Osteoblast (primary cell): ENCODE measurements at regions not wholly inside any gene's neighbourhood (a gene's known extent, or its start where the extent isn't known, plus 50 kb on each side); places are given as distances from the start of the nearest gene placed in this dataset.

Experiments
- DNase-seq: peaks from one replicate; pipeline ENCODE4 v3.0.0; 2011; ENCODE audit warnings: low spot score, mixed read lengths; ENCODE audit not compliant: insufficient read length; ENCODE audit errors: missing footprints
- H2AFZ ChIP-seq: 2 replicates; pipeline ENCODE4 v1.6.0; 2011; ENCODE audit warnings: mild to moderate bottlenecking, low read length
- H3K27ac ChIP-seq: 2 replicates; pipeline ENCODE4 v1.5.1; 2011; ENCODE audit warnings: mild to moderate bottlenecking, low read depth, low read length, moderate library complexity
- H3K27me3 ChIP-seq: 2 replicates; pipeline ENCODE4 v1.6.0; 2012; ENCODE audit warnings: mild to moderate bottlenecking, control low read depth, inconsistent platforms, low read length, moderate library complexity; ENCODE audit not compliant: insufficient read depth
- H3K36me3 ChIP-seq: 2 replicates; pipeline ENCODE4 v1.5.1; 2011; ENCODE audit warnings: mild to moderate bottlenecking, low read length, control low read depth, moderate library complexity; ENCODE audit not compliant: insufficient read depth
- H3K4me1 ChIP-seq: 2 replicates; pipeline ENCODE4 v1.5.1; 2011; ENCODE audit warnings: mild to moderate bottlenecking, low read length, control low read depth, moderate library complexity; ENCODE audit not compliant: insufficient read depth
- H3K4me2 ChIP-seq: 2 replicates; pipeline ENCODE4 v1.6.0; 2011; ENCODE audit warnings: mild to moderate bottlenecking, low read length; ENCODE audit not compliant: insufficient read depth
- H3K4me3 ChIP-seq: fragments of 200-600 bp; sonication (generic); 3 replicates; pipeline ENCODE4 v1.5.1; 2012; ENCODE audit warnings: mild to moderate bottlenecking, low read length, inconsistent platforms; ENCODE audit not compliant: insufficient read depth
- H3K79me2 ChIP-seq: 2 replicates; pipeline ENCODE4 v1.6.0; 2012; ENCODE audit warnings: mild to moderate bottlenecking, low read length, control low read depth, inconsistent platforms; ENCODE audit not compliant: insufficient read depth
- H3K9me3 ChIP-seq: 2 replicates; pipeline ENCODE4 v1.5.1; 2011; ENCODE audit warnings: low read depth, low read length, control low read depth
- H4K20me1 ChIP-seq: 2 replicates; pipeline ENCODE4 v1.6.0; 2012; ENCODE audit warnings: mild to moderate bottlenecking, low read length, control low read depth; ENCODE audit not compliant: insufficient read depth
- CTCF ChIP-seq: IDR thresholded peaks from 2 replicates; pipeline ENCODE4 v1.5.1; 2011; ENCODE audit warnings: mild to moderate bottlenecking, low read depth, low read length, moderate library complexity; ENCODE audit errors: extremely low read depth

GRCh38 chr6:113121571-113121970 is 735.6 kb upstream of the MARCKS start:
- DNase-seq: no peak
- H3K4me2 ChIP-seq: peak overlapping the region; percentile 15

GRCh38 chr6:113122060-113122459 is 735.1 kb upstream of the MARCKS start:
- peaks cover 2% of the 10 kb centered on the region for H3K9me3 ChIP-seq
- no peaks in the 10 kb centered on the region for H3K27me3 ChIP-seq
- H3K79me2 ChIP-seq: no peaks in the 10 kb centered on the region
- peaks cover 28% of the 10 kb centered on the region for H3K4me1 ChIP-seq
- no peaks in the 10 kb centered on the region for H4K20me1 ChIP-seq
- H3K36me3 ChIP-seq: no peaks in the 10 kb centered on the region
- H3K4me3 ChIP-seq: no peak overlapping the region
- TF ChIP-seq CTCF: peak; percentile 58
- peak overlapping the region; percentile 64 for H3K4me2 ChIP-seq
- no peak overlapping the region for H2AFZ ChIP-seq
- DNase-seq: peak; percentile 25
- H3K27ac ChIP-seq: peak overlapping the region; percentile 91

More at GRCh38 chr6:113121571-113121970, 735.6 kb upstream of the MARCKS start:
- peaks cover 2% of the 10 kb centered on the region for H3K9me3 ChIP-seq
- peak overlapping the region; percentile 91 for H3K27ac ChIP-seq
- no peaks in the 10 kb centered on the region for H3K27me3 ChIP-seq
- H3K79me2 ChIP-seq: no peaks in the 10 kb centered on the region
- TF ChIP-seq CTCF: no peak
- H3K36me3 ChIP-seq: no peaks in the 10 kb centered on the region
- no peaks in the 10 kb centered on the region for H4K20me1 ChIP-seq
- no peak overlapping the region for H2AFZ ChIP-seq
- no peak overlapping the region for H3K4me3 ChIP-seq
- H3K4me1 ChIP-seq: peaks cover 28% of the 10 kb centered on the region

GRCh38 chr6:113125626-113126025 is 731.5 kb upstream of the MARCKS start:
- no peak overlapping the region for H2AFZ ChIP-seq
- H3K79me2 ChIP-seq: no peaks in the 10 kb centered on the region
- no peak overlapping the region for H3K4me2 ChIP-seq
- no peaks in the 10 kb centered on the region for H4K20me1 ChIP-seq
- H3K27me3 ChIP-seq: no peaks in the 10 kb centered on the region
- peaks cover 20% of the 10 kb centered on the region for H3K4me1 ChIP-seq
- no peak overlapping the region for H3K4me3 ChIP-seq
- no peaks in the 10 kb centered on the region for H3K36me3 ChIP-seq
- no peaks in the 10 kb centered on the region for H3K9me3 ChIP-seq
- no peak overlapping the region for H3K27ac ChIP-seq
- TF ChIP-seq CTCF: no peak
- DNase-seq: no peak

GRCh38 chr6:113127786-113128419 is 729.2 kb upstream of the MARCKS start:
- Histone ChIP-seq H4K20me1 (no peaks in the 10 kb centered on the region), H3K4me3 (no peak overlapping the region), H2AFZ (no peak overlapping the region), H3K36me3 (no peaks in the 10 kb centered on the region), H3K4me2 (no peak overlapping the region), H3K27ac (no peak overlapping the region), H3K4me1 (no peaks in the 10 kb centered on the region), H3K27me3 (no peaks in the 10 kb centered on the region), H3K79me2 (no peaks in the 10 kb centered on the region), H3K9me3 (no peaks in the 10 kb centered on the region)
- no peak for TF ChIP-seq CTCF
- DNase-seq: no peak
